AG10803 (cell line): ENCODE measurements at regions not wholly inside any gene's neighbourhood (a gene's known extent, or its start where the extent isn't known, plus 50 kb on each side); places are given as distances from the start of the nearest gene placed in this dataset.

ENCODE experiments used
- DNase-seq: peaks from one replicate; pipeline ENCODE4 v3.0.0; 2010; ENCODE audit warnings: low read depth
- H3K4me3 ChIP-seq: 2 replicates; pipeline ENCODE4 v1.5.1; 2011; ENCODE audit warnings: mild to moderate bottlenecking, low read length, control low read depth
- CTCF ChIP-seq: conservative IDR thresholded peaks from 2 replicates; pipeline ENCODE4 v1.5.1; 2011; ENCODE audit warnings: mild to moderate bottlenecking, low read length, control low read depth, inconsistent platforms

- H3K4me3 ChIP-seq: no peak overlapping the region
- no peak for TF ChIP-seq CTCF
- DNase-seq: no peak
Observed at GRCh38 chr10:7098160-7098762, 312.6 kb downstream of the SFMBT2 start.

- TF ChIP-seq CTCF: no peak
- no peak for DNase-seq
- H3K4me3 ChIP-seq: no peak overlapping the region
Observed at GRCh38 chr10:7094781-7095180, 316.1 kb downstream of the SFMBT2 start.

GRCh38 chr10:7093368-7093767, 317.5 kb downstream of the SFMBT2 start:
- no peak for TF ChIP-seq CTCF
- no peak for DNase-seq
- no peak overlapping the region for H3K4me3 ChIP-seq

GRCh38 chr10:7092603-7093002, 318.2 kb downstream of the SFMBT2 start:
- TF ChIP-seq CTCF: no peak
- DNase-seq: no peak
- no peak overlapping the region for H3K4me3 ChIP-seq

GRCh38 chr10:7090529-7090928, 320.3 kb downstream of the SFMBT2 start:
- no peak overlapping the region for H3K4me3 ChIP-seq
- no peak for DNase-seq
- TF ChIP-seq CTCF: no peak

- H3K4me3 ChIP-seq: no peak overlapping the region
- no peak for DNase-seq
- no peak for TF ChIP-seq CTCF
Observed at GRCh38 chr10:7085913-7086589, 324.8 kb downstream of the SFMBT2 start.
